ENCODE measurements at regions not wholly inside any gene's neighbourhood (a gene's known extent, or its start where the extent isn't known, plus 50 kb on each side); places are given as distances from the start of the nearest gene placed in this dataset.

- TF ChIP-seq ZKSCAN1 (IDR thresholded peaks at IDR 0.05; ENCODE audit: low read length) (no peak), GPBP1L1 (CRISPR knock-in tag; IDR thresholded peaks at IDR 0.05) (no peak), RAD21 (CRISPR knock-in tag; IDR thresholded peaks at IDR 0.05) (no peak)
These were observed 270.9 kb downstream of the CYLC2 start for GRCh38 chr9:103266064-103266463.
